Calu3 (cell line): ENCODE measurements at regions not wholly inside any gene's neighbourhood (a gene's known extent, or its start where the extent isn't known, plus 50 kb on each side); places are given as distances from the start of the nearest gene placed in this dataset.

Experiments
- BruUV-seq: library from RNA; stranded (reverse); fragments of 400-500 nt; replicated peaks from 2 replicates; lab custom pipeline; 2021; lab: Mats Ljungman, UMichigan
- CTCF ChIA-PET: fragments of 300-600 bp; sonication (Branson Sonifier 250); formaldehyde crosslinking; loops from one replicate; lab custom pipeline; 2022; ENCODE audit warnings: antibody characterized with exemption; lab: Charles Lee
- DNase-seq: peaks from one replicate; pipeline ENCODE4 v3.0.0; 2022
- H3K27ac Mint-ChIP-seq: one replicate; pipeline ENCODE4 v1.8.0; 2022; ENCODE audit warnings: mixed read lengths; ENCODE audit not compliant: unreplicated experiment
- H3K27me3 Mint-ChIP-seq: one replicate; pipeline ENCODE4 v1.8.0; 2022; ENCODE audit warnings: mixed read lengths; ENCODE audit not compliant: unreplicated experiment
- H3K36me3 Mint-ChIP-seq: one replicate; pipeline ENCODE4 v1.8.0; 2022; ENCODE audit warnings: mild to moderate bottlenecking, moderate library complexity, mixed read lengths; ENCODE audit not compliant: insufficient read depth, unreplicated experiment
- H3K4me1 Mint-ChIP-seq: one replicate; pipeline ENCODE4 v1.8.0; 2022; ENCODE audit warnings: mild to moderate bottlenecking, low read depth, mixed read lengths; ENCODE audit not compliant: unreplicated experiment
- H3K4me3 Mint-ChIP-seq: one replicate; pipeline ENCODE4 v1.8.0; 2022; ENCODE audit warnings: mild to moderate bottlenecking, low read depth, moderate library complexity, mixed read lengths; ENCODE audit not compliant: unreplicated experiment
- H3K9me3 Mint-ChIP-seq: one replicate; pipeline ENCODE4 v1.8.0; 2022; ENCODE audit warnings: low read depth, mixed read lengths; ENCODE audit not compliant: unreplicated experiment
- intact Hi-C: fragments of 100-400 bp; cut with micrococcal nuclease; formaldehyde crosslinking; loops from one replicate; pipeline ENCODE4 v1.10.0; 2022; ENCODE audit not compliant: unreplicated experiment
- TF ChIP-seq, protein P1 (sequence below): fragments of 200-600 bp; IDR thresholded peaks from one replicate; pipeline ENCODE4 v1.8.0; 2022; ENCODE audit warnings: antibody characterized with exemption; ENCODE audit not compliant: unreplicated experiment

DNA sequence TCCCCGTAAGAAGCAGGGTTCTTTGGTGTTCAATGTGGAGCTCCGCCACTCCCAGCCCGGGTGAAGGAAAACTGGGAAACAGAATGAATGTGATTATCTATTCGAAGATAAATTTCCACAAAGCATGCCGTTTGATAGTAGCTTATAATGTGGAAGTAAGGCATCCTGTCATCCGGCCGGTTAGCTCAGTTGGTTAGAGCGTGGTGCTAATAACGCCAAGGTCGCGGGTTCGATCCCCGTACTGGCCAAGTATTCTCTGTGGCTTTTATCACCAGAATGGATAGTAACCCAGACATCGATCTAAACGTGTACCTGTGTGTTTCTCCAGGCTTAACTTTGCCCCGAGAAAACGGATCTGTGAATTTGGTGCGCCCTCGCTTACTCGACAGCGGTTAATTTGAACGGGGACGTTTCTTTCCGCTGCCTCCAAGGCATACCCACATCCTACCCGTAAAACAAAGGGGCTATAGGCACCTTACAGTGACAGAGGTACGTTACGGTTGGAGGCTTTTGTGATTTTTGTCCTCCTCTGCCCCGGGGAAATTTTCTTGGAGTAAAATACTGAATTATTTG is 215.2 kb upstream of the ZNF184 start:
- Mint-ChIP-seq H3K9me3 (no peaks in the 10 kb centered on the region), H3K27ac (peak overlapping the region; percentile 84), H3K27me3 (no peaks in the 10 kb centered on the region), H3K4me1 (peaks cover 14% of the 10 kb centered on the region), H3K4me3 (peak overlapping the region; percentile 84), H3K36me3 (peaks cover 28% of the 10 kb centered on the region)
- TF ChIP-seq, protein P1, sequence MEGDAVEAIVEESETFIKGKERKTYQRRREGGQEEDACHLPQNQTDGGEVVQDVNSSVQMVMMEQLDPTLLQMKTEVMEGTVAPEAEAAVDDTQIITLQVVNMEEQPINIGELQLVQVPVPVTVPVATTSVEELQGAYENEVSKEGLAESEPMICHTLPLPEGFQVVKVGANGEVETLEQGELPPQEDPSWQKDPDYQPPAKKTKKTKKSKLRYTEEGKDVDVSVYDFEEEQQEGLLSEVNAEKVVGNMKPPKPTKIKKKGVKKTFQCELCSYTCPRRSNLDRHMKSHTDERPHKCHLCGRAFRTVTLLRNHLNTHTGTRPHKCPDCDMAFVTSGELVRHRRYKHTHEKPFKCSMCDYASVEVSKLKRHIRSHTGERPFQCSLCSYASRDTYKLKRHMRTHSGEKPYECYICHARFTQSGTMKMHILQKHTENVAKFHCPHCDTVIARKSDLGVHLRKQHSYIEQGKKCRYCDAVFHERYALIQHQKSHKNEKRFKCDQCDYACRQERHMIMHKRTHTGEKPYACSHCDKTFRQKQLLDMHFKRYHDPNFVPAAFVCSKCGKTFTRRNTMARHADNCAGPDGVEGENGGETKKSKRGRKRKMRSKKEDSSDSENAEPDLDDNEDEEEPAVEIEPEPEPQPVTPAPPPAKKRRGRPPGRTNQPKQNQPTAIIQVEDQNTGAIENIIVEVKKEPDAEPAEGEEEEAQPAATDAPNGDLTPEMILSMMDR = no peak
- DNase-seq = peak; percentile 87
- BruUV-seq = no TSS peak
- intact Hi-C loops = loop anchor here (1.0 to 10.0 kb wide), 5 partner anchors 71 to 499 kb away; no protein-coding TSS in a partner anchor
- CTCF ChIA-PET = interaction anchor here (0.8 to 1.5 kb wide), 12 partner anchors 14 to 216 kb away, joined by 3 to 8 read pairs (median 4); partner anchors contain the start of gene ZNF184

DNA sequence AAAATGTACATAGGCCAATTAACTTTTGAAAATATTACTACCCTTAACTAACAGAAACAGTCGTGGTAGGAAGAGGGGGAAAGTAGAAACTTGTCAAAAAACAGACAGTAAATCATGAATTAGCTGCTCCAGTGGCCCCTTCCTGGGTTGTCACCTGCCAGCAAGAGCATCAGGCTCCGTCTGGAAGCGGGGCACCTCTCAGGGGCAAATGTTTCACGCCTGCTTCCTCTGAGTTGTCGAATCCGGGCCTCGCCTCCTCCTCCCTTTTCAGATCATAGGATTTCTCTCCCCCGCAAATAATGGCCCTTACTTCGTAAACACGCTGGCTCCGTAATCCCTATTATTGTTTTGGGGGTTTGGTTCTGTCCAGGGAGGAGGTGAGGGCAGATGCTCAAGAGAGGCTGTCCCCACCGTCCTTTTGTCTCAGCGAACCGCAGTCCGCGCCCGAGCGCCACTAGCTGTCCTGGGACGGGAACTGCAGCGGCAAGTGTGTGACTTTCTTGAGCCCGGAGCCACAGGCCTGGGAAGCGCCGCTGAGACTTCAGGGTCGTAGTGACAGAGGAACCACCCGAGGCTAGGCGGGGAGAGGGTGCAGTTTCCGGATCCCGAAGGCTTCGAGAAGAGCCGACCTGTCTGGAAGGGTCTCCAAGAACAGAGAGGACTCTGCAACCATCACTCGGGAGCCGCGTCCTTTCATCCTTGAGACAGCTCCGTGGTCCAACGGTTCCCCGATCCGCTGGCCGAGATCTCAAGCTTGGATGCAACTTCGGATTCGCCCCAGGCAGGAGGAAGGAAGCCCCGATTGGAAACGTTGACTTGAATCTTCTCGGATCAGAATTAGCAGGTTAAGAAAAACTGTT is 214.5 kb upstream of the ZNF184 start:
- BruUV-seq = no TSS peak
- CTCF ChIA-PET = interaction anchor here (0.8 to 1.5 kb wide), 12 partner anchors 13 to 215 kb away, joined by 3 to 8 read pairs (median 4); partner anchors contain the start of gene ZNF184
- Mint-ChIP-seq H3K36me3 (peaks cover 28% of the 10 kb centered on the region), H3K4me3 (peak overlapping the region; percentile 84), H3K27ac (peak overlapping the region; percentile 84), H3K9me3 (no peaks in the 10 kb centered on the region), H3K27me3 (no peaks in the 10 kb centered on the region), H3K4me1 (peaks cover 14% of the 10 kb centered on the region)
- DNase-seq = peak; percentile 92
- TF ChIP-seq, protein P1 = peak; percentile 87
- intact Hi-C loops = loop anchor here (1.0 to 10.0 kb wide), 5 partner anchors 70 to 498 kb away; no protein-coding TSS in a partner anchor

DNA sequence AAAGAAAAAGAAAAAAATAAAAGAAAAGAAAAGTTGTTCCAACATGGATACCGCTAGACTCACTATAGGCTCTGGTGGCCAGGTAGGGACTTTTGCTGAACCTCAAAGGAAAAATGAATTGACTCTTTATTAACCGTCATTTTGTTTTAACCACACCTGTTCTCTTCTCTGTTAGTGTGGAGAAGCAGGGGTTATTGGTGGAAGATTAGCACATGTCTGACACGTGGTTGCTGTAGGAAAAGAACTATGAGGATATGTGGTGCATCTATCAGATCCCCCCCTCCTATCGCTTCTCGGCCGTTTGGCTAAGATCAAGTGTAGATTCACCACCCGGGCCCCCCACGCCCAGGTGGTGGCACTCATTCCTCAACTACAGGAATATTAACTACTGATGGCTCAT is 212.4 kb upstream of the ZNF184 start:
- Mint-ChIP-seq H3K9me3 (peaks cover 2% of the 10 kb centered on the region), H3K27ac (no peak overlapping the region), H3K4me1 (peaks cover 14% of the 10 kb centered on the region), H3K4me3 (no peak overlapping the region), H3K36me3 (peaks cover 28% of the 10 kb centered on the region), H3K27me3 (no peaks in the 10 kb centered on the region)
- TF ChIP-seq, protein P1 = no peak
- BruUV-seq = no TSS peak
- CTCF ChIA-PET = interaction anchor here (0.7 to 1.7 kb wide), 2 partner anchors 8 to 12 kb away, joined by 3 to 4 read pairs; no protein-coding TSS in a partner anchor
- DNase-seq = no peak
- intact Hi-C loops = loop anchor here (5.0 to 10.0 kb wide), 4 partner anchors 68 to 390 kb away; no protein-coding TSS in a partner anchor
